SK-N-SH (cell line): ENCODE measurements at regions not wholly inside any gene's neighbourhood (a gene's known extent, or its start where the extent isn't known, plus 50 kb on each side); places are given as distances from the start of the nearest gene placed in this dataset.

Source experiments
- CTCF ChIA-PET: fragments of 300-600, 350-600 bp; formaldehyde crosslinking; extraction: SDS; loops from one replicate; lab custom pipeline; 2021; lab: Yijun Ruan, JAX
- POLR2A ChIA-PET: fragments of 350-600 bp; sonication (Branson Sonifier 250); formaldehyde crosslinking; extraction: SDS; loops from one replicate; lab custom pipeline; 2020; ENCODE audit warnings: antibody characterized with exemption, inconsistent platforms; lab: Yijun Ruan, JAX
- DNase-seq: peaks from one replicate; pipeline ENCODE4 v3.0.0; 2012
- H2AFZ ChIP-seq: fragments of 200-600 bp; sonication (generic); 2 replicates; pipeline ENCODE4 v1.8.1; 2016; ENCODE audit warnings: antibody characterized with exemption, mild to moderate bottlenecking, low read depth
- H3F3A ChIP-seq: fragments of 200-600 bp; sonication (generic); replicated peaks from 2 replicates; pipeline ENCODE3; 2016; ENCODE audit warnings: antibody characterized with exemption, mild to moderate bottlenecking; ENCODE audit not compliant: insufficient read depth
- H3K27ac ChIP-seq, 2 experiments: fragments of 200-500 bp in 1 of 2; fragments of 200-600 bp in 1 of 2; sonication (Bioruptor generic) in 1 of 2; sonication (generic), shearing (Covaris generic) in 1 of 2; 2 replicates each; pipeline versions ENCODE4 v1.5.1 to v1.6.1; 2014 to 2016; ENCODE audit warnings: low read depth in 2 of 2, inconsistent platforms in 1 of 2, low read length in 1 of 2, mild to moderate bottlenecking in 1 of 2, mixed read lengths in 1 of 2
- H3K27me3 ChIP-seq: fragments of 200-600 bp; sonication (generic), shearing (Covaris generic); 2 replicates; pipeline ENCODE4 v1.6.1; 2016; ENCODE audit warnings: mixed run types; ENCODE audit not compliant: insufficient read depth
- H3K36me3 ChIP-seq, 2 experiments: fragments of 200-500 bp in 1 of 2; fragments of 200-600 bp in 1 of 2; sonication (Bioruptor generic) in 1 of 2; sonication (generic) in 1 of 2; replicated peaks in 1 of 2; 2 replicates each; pipeline versions ENCODE3 to v1.5.1; 2014 to 2016; ENCODE audit warnings: low read length in 1 of 2, mild to moderate bottlenecking in 1 of 2; ENCODE audit not compliant: insufficient read depth in 2 of 2, control insufficient read depth in 1 of 2
- H3K4me1 ChIP-seq, 2 experiments: fragments of 200-500 bp in 1 of 2; fragments of 200-600 bp in 1 of 2; sonication (Bioruptor generic) in 1 of 2; sonication (generic), shearing (Covaris generic) in 1 of 2; 2 replicates each; pipeline versions ENCODE4 v1.5.1 to v1.6.1; 2014 to 2016; ENCODE audit warnings: low read depth in 1 of 2, low read length in 1 of 2, mixed run types in 1 of 2; ENCODE audit not compliant: insufficient read depth in 2 of 2, control insufficient read depth in 1 of 2
- H3K4me2 ChIP-seq: fragments of 200-600 bp; sonication (generic), shearing (Covaris generic); 2 replicates; pipeline ENCODE4 v1.6.1; 2017; ENCODE audit warnings: mixed run types
- H3K4me3 ChIP-seq, 2 experiments: fragments of 200-500 bp in 1 of 2; fragments of 200-600 bp in 1 of 2; sonication (Bioruptor generic) in 1 of 2; sonication (generic), shearing (Covaris generic) in 1 of 2; 2 replicates each; pipeline versions ENCODE4 v1.5.1 to v1.8.1; 2014 to 2016; ENCODE audit warnings: low read depth in 2 of 2, inconsistent platforms in 1 of 2, low read length in 1 of 2, mild to moderate bottlenecking in 1 of 2, mixed read lengths in 1 of 2, moderate library complexity in 1 of 2
- H3K79me2 ChIP-seq: fragments of 200-600 bp; sonication (generic); 2 replicates; pipeline ENCODE4 v1.8.1; 2017; ENCODE audit warnings: mild to moderate bottlenecking; ENCODE audit not compliant: insufficient read depth
- H3K9ac ChIP-seq: fragments of 200-600 bp; sonication (generic); 2 replicates; pipeline ENCODE4 v1.6.1; 2017; ENCODE audit warnings: mixed run types
- H3K9me2 ChIP-seq: fragments of 200-600 bp; sonication (generic); 2 replicates; pipeline ENCODE4 v1.6.1; 2017; ENCODE audit warnings: mixed run types
- H3K9me3 ChIP-seq: fragments of 200-600 bp; sonication (generic); 2 replicates; pipeline ENCODE4 v1.6.1; 2017; ENCODE audit warnings: mixed run types, mild to moderate bottlenecking, moderate library complexity
- H4K20me1 ChIP-seq: fragments of 200-600 bp; sonication (generic); 2 replicates; pipeline ENCODE4 v1.6.1; 2017; ENCODE audit warnings: mild to moderate bottlenecking, mixed run types; ENCODE audit not compliant: insufficient read depth
- CHD2 ChIP-seq: fragments of 150-350 bp; IDR thresholded peaks from 2 replicates; pipeline ENCODE4 v1.6.1; 2018; ENCODE audit warnings: low read length; ENCODE audit not compliant: partially characterized antibody
- FOXJ3 ChIP-seq: sonication (generic); formaldehyde crosslinking; IDR thresholded peaks from 2 replicates; pipeline ENCODE4 v1.5.1; 2020; ENCODE audit warnings: mild to moderate bottlenecking, missing genetic modification reagents
- GABPA ChIP-seq: IDR thresholded peaks from 2 replicates; pipeline ENCODE4 v1.4.0; 2012; ENCODE audit warnings: low read depth, mild to moderate bottlenecking
- GATA2 ChIP-seq: sonication (generic); formaldehyde crosslinking; IDR thresholded peaks from 2 replicates; pipeline ENCODE4 v1.5.0; 2020; ENCODE audit warnings: mild to moderate bottlenecking, missing genetic modification reagents
- JUND ChIP-seq: IDR thresholded peaks from 2 replicates; pipeline ENCODE4 v1.4.0; 2012
- MEF2A ChIP-seq: IDR thresholded peaks from 2 replicates; pipeline ENCODE4 v1.4.0; 2012; ENCODE audit warnings: low read depth, borderline replicate concordance
- MXI1 ChIP-seq: IDR thresholded peaks from 2 replicates; pipeline ENCODE4 v1.6.1; 2012; ENCODE audit warnings: mild to moderate bottlenecking, low read depth, low read length, improper control_type of control experiment
- POLR2AphosphoS5 ChIP-seq: IDR thresholded peaks from 2 replicates; pipeline ENCODE4 v1.6.1; 2012; ENCODE audit warnings: low read depth, low read length
- RFX5 ChIP-seq: IDR thresholded peaks from 2 replicates; pipeline ENCODE4 v1.6.1; 2012; ENCODE audit warnings: mild to moderate bottlenecking, improper control_type of control experiment, low read length
- SMC3 ChIP-seq: IDR thresholded peaks from 2 replicates; pipeline ENCODE4 v1.6.1; 2012; ENCODE audit warnings: low read depth, low read length, improper control_type of control experiment
- TAF1 ChIP-seq: IDR thresholded peaks from 2 replicates; pipeline ENCODE4 v1.6.1; 2012; ENCODE audit warnings: low read depth, mild to moderate bottlenecking, low read length, moderate library complexity, borderline replicate concordance
- TCF12 ChIP-seq: IDR thresholded peaks from 2 replicates; pipeline ENCODE4 v1.4.0; 2012
- TEAD4 ChIP-seq: IDR thresholded peaks from 2 replicates; pipeline ENCODE4 v1.4.0; 2012; ENCODE audit warnings: mild to moderate bottlenecking, borderline replicate concordance; ENCODE audit not compliant: insufficient read depth
- WGBS: methylation state at CpG from one replicate; pipeline ENCODE4 v1.1.6; 2017; ENCODE audit warnings: low lambda C conversion rate; 5-methylcytosine and 5-hydroxymethylcytosine counted together
- TF ChIP-seq, protein P1 (sequence below): fragments of 150-350 bp; IDR thresholded peaks from 2 replicates; pipeline ENCODE4 v1.6.1; 2016; ENCODE audit warnings: mild to moderate bottlenecking, low read depth, low read length
- TF ChIP-seq, protein P2 (sequence below): IDR thresholded peaks from 2 replicates; pipeline ENCODE4 v1.6.1; 2012; ENCODE audit warnings: mild to moderate bottlenecking, low read depth, low read length, moderate library complexity
- TF ChIP-seq, protein P3 (sequence below): fragments of 150-350 bp; IDR thresholded peaks from 2 replicates; pipeline ENCODE4 v1.6.1; 2017; ENCODE audit warnings: antibody characterized with exemption, low read length, low read depth, borderline replicate concordance

DNA sequence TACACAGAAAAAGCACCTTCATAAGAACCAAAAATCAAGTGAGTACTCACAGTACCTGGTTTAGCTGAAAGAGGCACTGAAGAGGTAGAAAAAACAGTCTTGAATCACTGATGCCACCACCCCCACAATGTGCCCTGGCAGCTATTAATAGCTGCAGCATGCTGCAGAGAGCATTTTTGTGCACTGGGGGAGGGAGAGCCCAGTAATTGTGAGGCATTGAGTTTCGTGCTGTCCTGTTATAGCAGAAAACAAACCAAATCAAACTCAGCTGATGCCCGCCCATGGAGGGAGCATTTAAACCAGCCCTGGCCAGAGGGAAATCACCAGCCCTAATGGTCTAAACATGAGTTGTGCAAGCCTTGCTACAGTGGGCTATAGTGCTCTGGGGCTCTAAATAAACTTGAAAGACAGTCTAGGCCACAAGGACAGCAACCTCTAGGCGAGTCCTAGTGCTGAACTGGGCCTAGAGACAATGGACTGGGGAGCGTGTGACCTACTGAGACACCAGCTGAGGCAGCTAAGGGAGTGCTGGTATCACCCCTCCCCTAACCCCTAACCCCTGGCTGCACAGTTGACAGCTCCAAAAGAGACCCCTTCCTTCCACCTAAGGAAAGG, 106.3 kb upstream of the TMLHE start:
- Histone ChIP-seq H3F3A (no peaks in the 10 kb centered on the region), H3K4me3 (no peak overlapping the region), H3K36me3 (no peaks in the 10 kb centered on the region), H3K9me2 (no peaks in the 10 kb centered on the region), H3K4me1 (no peaks in the 10 kb centered on the region; a peak in 1 of 4 replicates), H3K27ac (no peak overlapping the region), H3K79me2 (no peaks in the 10 kb centered on the region), H3K9me3 (no peaks in the 10 kb centered on the region), H3K27me3 (no peaks in the 10 kb centered on the region), H2AFZ (no peak overlapping the region), H3K9ac (no peak overlapping the region), H4K20me1 (no peaks in the 10 kb centered on the region), H3K4me2 (no peak overlapping the region)
- TF ChIP-seq, protein P1, sequence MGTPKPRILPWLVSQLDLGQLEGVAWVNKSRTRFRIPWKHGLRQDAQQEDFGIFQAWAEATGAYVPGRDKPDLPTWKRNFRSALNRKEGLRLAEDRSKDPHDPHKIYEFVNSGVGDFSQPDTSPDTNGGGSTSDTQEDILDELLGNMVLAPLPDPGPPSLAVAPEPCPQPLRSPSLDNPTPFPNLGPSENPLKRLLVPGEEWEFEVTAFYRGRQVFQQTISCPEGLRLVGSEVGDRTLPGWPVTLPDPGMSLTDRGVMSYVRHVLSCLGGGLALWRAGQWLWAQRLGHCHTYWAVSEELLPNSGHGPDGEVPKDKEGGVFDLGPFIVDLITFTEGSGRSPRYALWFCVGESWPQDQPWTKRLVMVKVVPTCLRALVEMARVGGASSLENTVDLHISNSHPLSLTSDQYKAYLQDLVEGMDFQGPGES = no peak
- TF ChIP-seq TAF1 (no peak), TEAD4 (no peak), JUND (no peak), GATA2 (CRISPR knock-in tag) (no peak), TCF12 (no peak), MEF2A (no peak), GABPA (no peak), POLR2AphosphoS5 (no peak), MXI1 (no peak)
- TF ChIP-seq, protein P2, sequence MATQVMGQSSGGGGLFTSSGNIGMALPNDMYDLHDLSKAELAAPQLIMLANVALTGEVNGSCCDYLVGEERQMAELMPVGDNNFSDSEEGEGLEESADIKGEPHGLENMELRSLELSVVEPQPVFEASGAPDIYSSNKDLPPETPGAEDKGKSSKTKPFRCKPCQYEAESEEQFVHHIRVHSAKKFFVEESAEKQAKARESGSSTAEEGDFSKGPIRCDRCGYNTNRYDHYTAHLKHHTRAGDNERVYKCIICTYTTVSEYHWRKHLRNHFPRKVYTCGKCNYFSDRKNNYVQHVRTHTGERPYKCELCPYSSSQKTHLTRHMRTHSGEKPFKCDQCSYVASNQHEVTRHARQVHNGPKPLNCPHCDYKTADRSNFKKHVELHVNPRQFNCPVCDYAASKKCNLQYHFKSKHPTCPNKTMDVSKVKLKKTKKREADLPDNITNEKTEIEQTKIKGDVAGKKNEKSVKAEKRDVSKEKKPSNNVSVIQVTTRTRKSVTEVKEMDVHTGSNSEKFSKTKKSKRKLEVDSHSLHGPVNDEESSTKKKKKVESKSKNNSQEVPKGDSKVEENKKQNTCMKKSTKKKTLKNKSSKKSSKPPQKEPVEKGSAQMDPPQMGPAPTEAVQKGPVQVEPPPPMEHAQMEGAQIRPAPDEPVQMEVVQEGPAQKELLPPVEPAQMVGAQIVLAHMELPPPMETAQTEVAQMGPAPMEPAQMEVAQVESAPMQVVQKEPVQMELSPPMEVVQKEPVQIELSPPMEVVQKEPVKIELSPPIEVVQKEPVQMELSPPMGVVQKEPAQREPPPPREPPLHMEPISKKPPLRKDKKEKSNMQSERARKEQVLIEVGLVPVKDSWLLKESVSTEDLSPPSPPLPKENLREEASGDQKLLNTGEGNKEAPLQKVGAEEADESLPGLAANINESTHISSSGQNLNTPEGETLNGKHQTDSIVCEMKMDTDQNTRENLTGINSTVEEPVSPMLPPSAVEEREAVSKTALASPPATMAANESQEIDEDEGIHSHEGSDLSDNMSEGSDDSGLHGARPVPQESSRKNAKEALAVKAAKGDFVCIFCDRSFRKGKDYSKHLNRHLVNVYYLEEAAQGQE = no peak
- TF ChIP-seq, protein P3, sequence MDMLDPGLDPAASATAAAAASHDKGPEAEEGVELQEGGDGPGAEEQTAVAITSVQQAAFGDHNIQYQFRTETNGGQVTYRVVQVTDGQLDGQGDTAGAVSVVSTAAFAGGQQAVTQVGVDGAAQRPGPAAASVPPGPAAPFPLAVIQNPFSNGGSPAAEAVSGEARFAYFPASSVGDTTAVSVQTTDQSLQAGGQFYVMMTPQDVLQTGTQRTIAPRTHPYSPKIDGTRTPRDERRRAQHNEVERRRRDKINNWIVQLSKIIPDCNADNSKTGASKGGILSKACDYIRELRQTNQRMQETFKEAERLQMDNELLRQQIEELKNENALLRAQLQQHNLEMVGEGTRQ = no peak
- ChIA-PET CTCF (no interaction called here), POLR2A (no interaction called here)
- WGBS = 13% methylated on average over 2 of the region's 4 CpGs
- no peak for DNase-seq

DNA sequence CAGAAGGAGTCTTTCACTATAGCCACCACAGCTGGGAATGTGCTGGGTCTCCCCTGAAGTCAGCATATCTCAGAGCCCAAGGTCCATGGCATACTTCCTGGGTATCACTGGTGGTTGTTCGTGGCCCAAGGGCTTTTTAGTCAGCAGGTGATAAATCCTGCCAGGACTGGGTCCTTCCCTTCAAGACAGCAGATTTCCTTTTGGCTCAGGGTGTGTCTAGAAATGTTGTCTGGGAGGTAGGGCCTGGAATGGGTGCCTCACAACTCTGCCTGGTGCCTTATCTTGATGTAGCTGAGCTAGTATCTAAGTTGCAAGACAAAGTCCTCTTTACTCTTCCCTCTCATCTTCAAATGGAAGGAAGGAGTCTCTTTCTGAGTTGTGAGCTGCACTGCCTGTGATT, 102.4 kb upstream of the TMLHE start:
- WGBS = 0% methylated on average over 1 of the region's 1 CpG
- DNase-seq = no peak
- TF ChIP-seq GATA2 (CRISPR knock-in tag) (no peak), FOXJ3 (CRISPR knock-in tag) (no peak), POLR2AphosphoS5 (no peak), CHD2 (no peak), SMC3 (no peak), TEAD4 (no peak), RFX5 (no peak)
- TF ChIP-seq, protein P1 = no peak
- TF ChIP-seq, protein P2 = no peak

More for the DNA sequence above, 102.4 kb upstream of the TMLHE start:
- no peaks in the 10 kb centered on the region for H3K27me3 ChIP-seq
- H3F3A ChIP-seq = no peaks in the 10 kb centered on the region
- no peak overlapping the region for H3K4me3 ChIP-seq
- ChIA-PET POLR2A (no interaction called here), CTCF (no interaction called here)
- no peak overlapping the region for H3K4me2 ChIP-seq
- no peak overlapping the region for H3K9ac ChIP-seq
- H3K79me2 ChIP-seq = no peaks in the 10 kb centered on the region
- no peaks in the 10 kb centered on the region; the same call in none of the 2 replicates for H3K9me3 ChIP-seq
- no peaks in the 10 kb centered on the region for H3K9me2 ChIP-seq
- H4K20me1 ChIP-seq = no peaks in the 10 kb centered on the region
- no peak overlapping the region for H3K27ac ChIP-seq
- no peaks in the 10 kb centered on the region; a peak in 1 of 4 replicates for H3K4me1 ChIP-seq
- H3K36me3 ChIP-seq = no peaks in the 10 kb centered on the region
- no peak overlapping the region for H2AFZ ChIP-seq
